CD4-positive, alpha-beta memory T cell (primary cell): ENCODE measurements at regions not wholly inside any gene's neighbourhood (a gene's known extent, or its start where the extent isn't known, plus 50 kb on each side); places are given as distances from the start of the nearest gene placed in this dataset.

ENCODE experiments used
- CTCF ChIA-PET: fragments of 350-600 bp; sonication (Branson Sonifier 250); formaldehyde crosslinking; loops from one replicate; lab custom pipeline; 2021; ENCODE audit warnings: inconsistent platforms; ENCODE audit not compliant: partially characterized antibody; lab: Charles Lee
- POLR2A ChIA-PET: fragments of 350-600 bp; sonication (Branson Sonifier 250); formaldehyde crosslinking; loops from one replicate; lab custom pipeline; 2021; ENCODE audit not compliant: partially characterized antibody; lab: Charles Lee
- DNase-seq, 5 donors: peaks; one replicate each; pipeline versions ENCODE4 v3.0.0 to v3.0.0-alpha.2; 2020 to 2022; ENCODE audit warnings: mixed read lengths in 1 of 5
- H3K27ac ChIP-seq: one replicate; pipeline ENCODE4 v1.7.0; 2013; ENCODE audit warnings: low read depth, low read length
- H3K27me3 ChIP-seq: 2 replicates; pipeline ENCODE4 v1.7.0; 2013; ENCODE audit warnings: mild to moderate bottlenecking, low read length, moderate library complexity; ENCODE audit not compliant: insufficient read depth
- H3K36me3 ChIP-seq: 2 replicates; pipeline ENCODE4 v1.7.0; 2013; ENCODE audit warnings: mild to moderate bottlenecking, low read length, moderate library complexity; ENCODE audit not compliant: insufficient read depth
- H3K4me1 ChIP-seq: 2 replicates; pipeline ENCODE4 v1.7.0; 2013; ENCODE audit warnings: mild to moderate bottlenecking, low read length, moderate library complexity; ENCODE audit not compliant: insufficient read depth
- H3K4me3 ChIP-seq, 2 donors: one replicate each; pipeline ENCODE4 v1.7.0; 2013; ENCODE audit warnings: low read length in 2 of 2, mild to moderate bottlenecking in 1 of 2
- H3K9me3 ChIP-seq, 2 donors: one replicate each; pipeline ENCODE4 v1.7.0; 2013; ENCODE audit warnings: low read length in 2 of 2, control low read depth in 1 of 2; ENCODE audit not compliant: control insufficient read depth in 1 of 2
- H3K27ac Mint-ChIP-seq, 7 donors: one replicate each; pipeline ENCODE4 v1.8.0; 2020 to 2021; ENCODE audit warnings: mixed read lengths in 7 of 7, mild to moderate bottlenecking in 6 of 7, inconsistent platforms in 3 of 7, moderate library complexity in 3 of 7
- H3K27me3 Mint-ChIP-seq, 2 donors: one replicate each; pipeline ENCODE4 v1.8.0; 2020 to 2021; ENCODE audit warnings: mixed read lengths in 2 of 2
- H3K36me3 Mint-ChIP-seq, 2 donors: one replicate each; pipeline ENCODE4 v1.8.0; 2020 to 2021; ENCODE audit warnings: mixed read lengths in 2 of 2, inconsistent platforms in 1 of 2, mild to moderate bottlenecking in 1 of 2
- H3K4me1 Mint-ChIP-seq, 4 donors: one replicate each; pipeline ENCODE4 v1.8.0; 2020 to 2021; ENCODE audit warnings: mixed read lengths in 4 of 4, mild to moderate bottlenecking in 1 of 4
- H3K4me3 Mint-ChIP-seq, 8 donors: one replicate each; pipeline ENCODE4 v1.8.0; 2020 to 2021; ENCODE audit warnings: mixed read lengths in 8 of 8, mild to moderate bottlenecking in 7 of 8, moderate library complexity in 6 of 8, inconsistent platforms in 3 of 8
- H3K9me3 Mint-ChIP-seq, 8 donors: one replicate each; pipeline ENCODE4 v1.8.0; 2020 to 2021; ENCODE audit warnings: mixed read lengths in 8 of 8, mild to moderate bottlenecking in 5 of 8, inconsistent platforms in 3 of 8, moderate library complexity in 1 of 8
- intact Hi-C: fragments of 100-400 bp; cut with micrococcal nuclease; formaldehyde crosslinking; loops from one replicate; pipeline ENCODE4 v1.15.1; 2023

- Histone ChIP-seq H3K27me3 (no peaks in the 10 kb centered on the region), H3K36me3 (no peaks in the 10 kb centered on the region), H3K4me1 (no peaks in the 10 kb centered on the region), H3K9me3 (no peaks in the 10 kb centered on the region), H3K27ac (no peak overlapping the region), H3K4me3 (no peak overlapping the region)
- intact Hi-C loops = no loop called here
- Mint-ChIP-seq H3K4me1 (no peaks in the 10 kb centered on the region), H3K27me3 (no peaks in the 10 kb centered on the region), H3K9me3 (peaks cover 0 to 8% (median 6%) of the 10 kb centered on the region in 8 donors), H3K36me3 (no peaks in the 10 kb centered on the region), H3K4me3 (no peak overlapping the region), H3K27ac (no peak overlapping the region)
- ChIA-PET POLR2A (no interaction called here), CTCF (no interaction called here)
- no peak for DNase-seq
These were observed 293.5 kb downstream of the ASXL3 start for GRCh38 chr18:33871363-33872025.

GRCh38 chr18:33870059-33870458 is 292.0 kb downstream of the ASXL3 start:
- Mint-ChIP-seq H3K36me3 (no peaks in the 10 kb centered on the region), H3K9me3 (peaks cover 0 to 15% (median 8%) of the 10 kb centered on the region in 8 donors), H3K27me3 (no peaks in the 10 kb centered on the region), H3K4me3 (no peak overlapping the region), H3K27ac (no peak overlapping the region), H3K4me1 (no peaks in the 10 kb centered on the region)
- Histone ChIP-seq H3K9me3 (no peaks in the 10 kb centered on the region), H3K4me1 (no peaks in the 10 kb centered on the region), H3K36me3 (no peaks in the 10 kb centered on the region), H3K4me3 (no peak overlapping the region), H3K27ac (no peak overlapping the region), H3K27me3 (no peaks in the 10 kb centered on the region)
- intact Hi-C loops = no loop called here
- CTCF ChIA-PET = no interaction called here
- POLR2A ChIA-PET = no interaction called here
- no peak for DNase-seq

GRCh38 chr18:33866386-33866785 is 288.4 kb downstream of the ASXL3 start:
- no peaks in the 10 kb centered on the region for H3K4me1 Mint-ChIP-seq

GRCh38 chr18:33863912-33864311 is 285.9 kb downstream of the ASXL3 start:
- H3K4me3 ChIP-seq = no peak overlapping the region
- no peaks in the 10 kb centered on the region for H3K9me3 ChIP-seq
- no peaks in the 10 kb centered on the region for H3K27me3 Mint-ChIP-seq
- H3K9me3 Mint-ChIP-seq = peaks cover 5 to 29% (median 17%) of the 10 kb centered on the region in 8 donors
- H3K36me3 ChIP-seq = no peaks in the 10 kb centered on the region
- POLR2A ChIA-PET = no interaction called here
- no peaks in the 10 kb centered on the region for H3K4me1 ChIP-seq
- CTCF ChIA-PET = no interaction called here
- H3K27ac ChIP-seq = no peak overlapping the region
- no peaks in the 10 kb centered on the region for H3K27me3 ChIP-seq
- DNase-seq = no peak
- peaks cover 0 to 2% of the 10 kb centered on the region in 2 donors for H3K36me3 Mint-ChIP-seq
- no peak overlapping the region for H3K27ac Mint-ChIP-seq
- no peaks in the 10 kb centered on the region for H3K4me1 Mint-ChIP-seq
- intact Hi-C loops = no loop called here
- H3K4me3 Mint-ChIP-seq = no peak overlapping the region

More at GRCh38 chr18:33866386-33866785, 288.4 kb downstream of the ASXL3 start:
- ChIA-PET CTCF (no interaction called here), POLR2A (no interaction called here)
- no peak overlapping the region for H3K4me3 Mint-ChIP-seq
- H3K9me3 Mint-ChIP-seq = peaks cover 5 to 25% (median 16%) of the 10 kb centered on the region in 8 donors
- intact Hi-C loops = no loop called here
- no peaks in the 10 kb centered on the region for H3K27me3 Mint-ChIP-seq
- no peak overlapping the region for H3K4me3 ChIP-seq
- H3K36me3 ChIP-seq = no peaks in the 10 kb centered on the region
- H3K4me1 ChIP-seq = no peaks in the 10 kb centered on the region
- H3K27ac ChIP-seq = no peak overlapping the region
- H3K27me3 ChIP-seq = no peaks in the 10 kb centered on the region
- H3K27ac Mint-ChIP-seq = no peak overlapping the region
- H3K9me3 ChIP-seq = no peaks in the 10 kb centered on the region
- peaks cover 0 to 2% of the 10 kb centered on the region in 2 donors for H3K36me3 Mint-ChIP-seq
- DNase-seq = no peak

GRCh38 chr18:33854827-33855139 is 276.8 kb downstream of the ASXL3 start:
- Histone ChIP-seq H3K4me1 (no peaks in the 10 kb centered on the region), H3K4me3 (no peak overlapping the region), H3K27me3 (no peaks in the 10 kb centered on the region), H3K36me3 (no peaks in the 10 kb centered on the region), H3K27ac (no peak overlapping the region), H3K9me3 (no peaks in the 10 kb centered on the region)
- no peaks in the 10 kb centered on the region for H3K27me3 Mint-ChIP-seq
- intact Hi-C loops = no loop called here
- H3K36me3 Mint-ChIP-seq = no peaks in the 10 kb centered on the region
- CTCF ChIA-PET = no interaction called here
- no peaks in the 10 kb centered on the region for H3K4me1 Mint-ChIP-seq
- DNase-seq = no peak
- POLR2A ChIA-PET = no interaction called here
- H3K27ac Mint-ChIP-seq = no peak overlapping the region
- peaks cover 0 to 13% (median 3%) of the 10 kb centered on the region in 8 donors for H3K9me3 Mint-ChIP-seq
- H3K4me3 Mint-ChIP-seq = no peak overlapping the region

GRCh38 chr18:33854086-33854826 is 276.2 kb downstream of the ASXL3 start:
- Histone ChIP-seq H3K27ac (no peak overlapping the region), H3K9me3 (no peaks in the 10 kb centered on the region), H3K36me3 (no peaks in the 10 kb centered on the region), H3K4me1 (no peaks in the 10 kb centered on the region), H3K27me3 (no peaks in the 10 kb centered on the region), H3K4me3 (no peak overlapping the region)
- CTCF ChIA-PET = no interaction called here
- Mint-ChIP-seq H3K4me1 (no peaks in the 10 kb centered on the region), H3K4me3 (no peak overlapping the region), H3K9me3 (peaks cover 0 to 13% (median 3%) of the 10 kb centered on the region in 8 donors), H3K27me3 (no peaks in the 10 kb centered on the region), H3K36me3 (no peaks in the 10 kb centered on the region), H3K27ac (no peak overlapping the region)
- POLR2A ChIA-PET = no interaction called here
- no peak for DNase-seq
- intact Hi-C loops = no loop called here

GRCh38 chr18:33853187-33853586 is 275.2 kb downstream of the ASXL3 start:
- Mint-ChIP-seq H3K4me3 (no peak overlapping the region), H3K27ac (no peak overlapping the region), H3K9me3 (peaks cover 0 to 13% (median 2%) of the 10 kb centered on the region in 8 donors), H3K27me3 (no peaks in the 10 kb centered on the region), H3K4me1 (no peaks in the 10 kb centered on the region), H3K36me3 (no peaks in the 10 kb centered on the region)
- Histone ChIP-seq H3K4me1 (no peaks in the 10 kb centered on the region), H3K27me3 (no peaks in the 10 kb centered on the region), H3K27ac (no peak overlapping the region), H3K4me3 (no peak overlapping the region), H3K36me3 (no peaks in the 10 kb centered on the region), H3K9me3 (no peaks in the 10 kb centered on the region)
- no peak for DNase-seq
- ChIA-PET CTCF (no interaction called here), POLR2A (no interaction called here)
- intact Hi-C loops = no loop called here
